H9 (cell line): ENCODE measurements at regions not wholly inside any gene's neighbourhood (a gene's known extent, or its start where the extent isn't known, plus 50 kb on each side); places are given as distances from the start of the nearest gene placed in this dataset.

Experiments used
- DNase-seq: peaks from one replicate; pipeline ENCODE4 v3.0.0-alpha.2; 2017
- H2AFZ ChIP-seq: one replicate; pipeline ENCODE4 v1.6.1; 2013; ENCODE audit warnings: mild to moderate bottlenecking, low read length, control low read depth, moderate library complexity
- H2AK5ac ChIP-seq: 2 replicates; pipeline ENCODE4 v1.6.1; 2013; ENCODE audit warnings: low read length, control low read depth, mixed read lengths; ENCODE audit not compliant: insufficient read length
- H2BK120ac ChIP-seq: one replicate; pipeline ENCODE4 v1.6.1; 2013; ENCODE audit warnings: low read depth, mild to moderate bottlenecking, low read length, control low read depth, inconsistent platforms; ENCODE audit not compliant: poor library complexity, severe bottlenecking
- H2BK12ac ChIP-seq: 2 replicates; pipeline ENCODE4 v1.6.1; 2013; ENCODE audit warnings: low read length, control low read depth, mixed read lengths, low read depth; ENCODE audit not compliant: insufficient read length
- H2BK15ac ChIP-seq: 2 replicates; pipeline ENCODE4 v1.6.1; 2013; ENCODE audit warnings: low read depth, low read length, control low read depth
- H2BK20ac ChIP-seq: one replicate; pipeline ENCODE4 v1.6.1; 2013; ENCODE audit warnings: low read depth, mild to moderate bottlenecking, low read length, control low read depth, inconsistent platforms; ENCODE audit not compliant: poor library complexity, severe bottlenecking
- H2BK5ac ChIP-seq: 2 replicates; pipeline ENCODE4 v1.6.1; 2013; ENCODE audit warnings: low read length, control low read depth, mixed read lengths; ENCODE audit not compliant: insufficient read length
- H3K14ac ChIP-seq: 2 replicates; pipeline ENCODE4 v1.6.1; 2013; ENCODE audit warnings: low read length, control low read depth; ENCODE audit not compliant: insufficient read depth
- H3K18ac ChIP-seq: 2 replicates; pipeline ENCODE4 v1.6.1; 2013; ENCODE audit warnings: low read depth, mild to moderate bottlenecking, mixed read lengths, low read length, control low read depth; ENCODE audit not compliant: insufficient read length
- H3K23ac ChIP-seq: 2 replicates; pipeline ENCODE4 v1.6.1; 2013; ENCODE audit warnings: low read length, control low read depth, mixed read lengths, low read depth; ENCODE audit not compliant: insufficient read length
- H3K23me2 ChIP-seq: 2 replicates; pipeline ENCODE4 v1.6.1; 2013; ENCODE audit warnings: low read depth, mild to moderate bottlenecking, mixed read lengths, low read length, control low read depth; ENCODE audit not compliant: insufficient read length, poor library complexity, severe bottlenecking
- H3K27ac ChIP-seq: 2 replicates; pipeline ENCODE4 v1.5.1; 2013; ENCODE audit warnings: low read length, control low read depth, mixed read lengths, low read depth; ENCODE audit not compliant: insufficient read length
- H3K27me3 ChIP-seq: 2 replicates; pipeline ENCODE4 v1.6.1; 2013; ENCODE audit warnings: low read length, control low read depth, inconsistent platforms; ENCODE audit not compliant: insufficient read depth
- H3K4ac ChIP-seq: 2 replicates; pipeline ENCODE4 v1.6.1; 2013; ENCODE audit warnings: low read depth, mild to moderate bottlenecking, control low read depth, inconsistent platforms, low read length, moderate library complexity
- H3K4me1 ChIP-seq: 2 replicates; pipeline ENCODE4 v1.6.1; 2013; ENCODE audit warnings: low read length, control low read depth, inconsistent platforms; ENCODE audit not compliant: insufficient read depth
- H3K4me2 ChIP-seq: 2 replicates; pipeline ENCODE4 v1.6.1; 2013; ENCODE audit warnings: low read length, control low read depth, mixed read lengths; ENCODE audit not compliant: insufficient read length, insufficient read depth
- H3K56ac ChIP-seq: 2 replicates; pipeline ENCODE4 v1.6.1; 2013; ENCODE audit warnings: low read depth, mild to moderate bottlenecking, mixed read lengths, low read length, control low read depth; ENCODE audit not compliant: insufficient read length
- H3K79me1 ChIP-seq: 2 replicates; pipeline ENCODE4 v1.6.1; 2013; ENCODE audit warnings: low read depth, mild to moderate bottlenecking, moderate library complexity, low read length, control low read depth, inconsistent platforms; ENCODE audit not compliant: insufficient read depth, poor library complexity, severe bottlenecking
- H3K79me2 ChIP-seq: 2 replicates; pipeline ENCODE4 v1.6.1; 2013; ENCODE audit warnings: low read length, control low read depth, inconsistent platforms; ENCODE audit not compliant: insufficient read depth
- H3K9ac ChIP-seq: 2 replicates; pipeline ENCODE4 v1.6.1; 2013; ENCODE audit warnings: low read length, control low read depth, mixed read lengths; ENCODE audit not compliant: insufficient read length; ENCODE audit errors: extremely low read depth
- H3K9me3 ChIP-seq: one replicate; pipeline ENCODE4 v1.6.1; 2013; ENCODE audit warnings: low read depth, low read length, inconsistent platforms; ENCODE audit not compliant: control insufficient read depth
- H3T11ph ChIP-seq: one replicate; pipeline ENCODE4 v1.6.1; 2013; ENCODE audit warnings: mild to moderate bottlenecking, low read length, control low read depth, inconsistent platforms
- H4K20me1 ChIP-seq: one replicate; pipeline ENCODE4 v1.6.1; 2013; ENCODE audit not compliant: control insufficient read depth, insufficient read length, insufficient read depth
- H4K5ac ChIP-seq: 2 replicates; pipeline ENCODE4 v1.6.1; 2013; ENCODE audit warnings: low read depth, mild to moderate bottlenecking, mixed read lengths, low read length, control low read depth; ENCODE audit not compliant: insufficient read length
- H4K8ac ChIP-seq: replicated peaks from 2 replicates; pipeline ENCODE4 v1.6.1; 2013; ENCODE audit warnings: low read length, control low read depth, mixed read lengths, low read depth; ENCODE audit not compliant: insufficient read length
- H4K91ac ChIP-seq: 2 replicates; pipeline ENCODE4 v1.6.1; 2013; ENCODE audit warnings: low read depth, mild to moderate bottlenecking, moderate library complexity, mixed read lengths, low read length, control low read depth; ENCODE audit not compliant: insufficient read length
- H3K27ac Mint-ChIP-seq, 3 experiments: 2 replicates in 2 of 3; 3 replicates in 1 of 3; pipeline ENCODE4 v1.8.0; 2020 to 2021; ENCODE audit warnings: mixed read lengths in 3 of 3, mild to moderate bottlenecking in 1 of 3, moderate library complexity in 1 of 3
- H3K27me3 Mint-ChIP-seq: 2 replicates; pipeline ENCODE4 v1.8.0; 2021; ENCODE audit warnings: low read depth, mild to moderate bottlenecking, moderate library complexity, mixed read lengths
- H3K36me3 Mint-ChIP-seq, 3 experiments: 2 replicates in 2 of 3; 3 replicates in 1 of 3; pipeline ENCODE4 v1.8.0; 2020 to 2021; ENCODE audit warnings: low read depth in 3 of 3, mixed read lengths in 3 of 3; ENCODE audit not compliant: insufficient read depth in 1 of 3
- H3K4me1 Mint-ChIP-seq, 2 experiments: 2 replicates each; pipeline ENCODE4 v1.8.0; 2020; ENCODE audit warnings: mixed read lengths in 2 of 2
- H3K4me3 Mint-ChIP-seq, 2 experiments: 2 replicates in 1 of 2; 3 replicates in 1 of 2; pipeline ENCODE4 v1.8.0; 2020 to 2021; ENCODE audit warnings: mild to moderate bottlenecking in 2 of 2, mixed read lengths in 2 of 2, moderate library complexity in 1 of 2
- H3K9me3 Mint-ChIP-seq, 2 experiments: 2 replicates in 1 of 2; 3 replicates in 1 of 2; pipeline ENCODE4 v1.8.0; 2020; ENCODE audit warnings: mild to moderate bottlenecking in 2 of 2, mixed read lengths in 2 of 2, moderate library complexity in 1 of 2
- CTCF ChIP-seq: fragments of 200-600 bp; sonication (generic); conservative IDR thresholded peaks from 3 replicates; pipeline ENCODE4 v1.8.0; 2021; ENCODE audit warnings: antibody characterized with exemption, mild to moderate bottlenecking
- WGBS: extraction: QIAGEN DNeasy Blood & Tissue Kit; methylation state at CpG from one replicate; pipeline ENCODE4 v1.1.7; 2013; ENCODE audit warnings: missing lambda C conversion rate, low lambda C conversion rate, mixed read lengths; ENCODE audit not compliant: insufficient read length; ENCODE audit errors: extremely low coverage; 5-methylcytosine and 5-hydroxymethylcytosine counted together

GRCh38 chr2:106720026-106720425, 165.9 kb downstream of the ST6GAL2 start:
- H3K79me1 ChIP-seq: no peaks in the 10 kb centered on the region
- no peaks in the 10 kb centered on the region for H3K79me2 ChIP-seq
- H3K14ac ChIP-seq: no peak overlapping the region
- H3K56ac ChIP-seq: no peak overlapping the region
- no peaks in the 10 kb centered on the region for H3K23me2 ChIP-seq
- no peak overlapping the region for H2BK120ac ChIP-seq
- no peak overlapping the region for H2AK5ac ChIP-seq
- H3K4me3 Mint-ChIP-seq: no peak overlapping the region
- no peak overlapping the region for H3K27ac Mint-ChIP-seq
- H3K36me3 Mint-ChIP-seq: peaks cover 2 to 11% (median 4%) of the 10 kb centered on the region in 3 experiments; a peak in 4 of 7 replicates
- H2BK20ac ChIP-seq: no peak overlapping the region
- no peaks in the 10 kb centered on the region for H3K27me3 ChIP-seq
- H3K9me3 Mint-ChIP-seq: peaks cover 12 to 17% of the 10 kb centered on the region in 2 experiments
- H3K4ac ChIP-seq: no peak overlapping the region
- H3K4me1 ChIP-seq: peaks cover 3% of the 10 kb centered on the region; the same call in 1 of the 2 replicates
- H3K27ac ChIP-seq: no peak overlapping the region
- no peak overlapping the region for H3K9ac ChIP-seq
- DNase-seq: no peak
- no peak for TF ChIP-seq CTCF
- no peaks in the 10 kb centered on the region for H4K20me1 ChIP-seq
- H3K27me3 Mint-ChIP-seq: peaks cover 7% of the 10 kb centered on the region; the same call in 1 of the 2 replicates
- H3K18ac ChIP-seq: no peak overlapping the region
- no peak overlapping the region for H4K5ac ChIP-seq
- H3K23ac ChIP-seq: no peak overlapping the region
- no peak overlapping the region for H3K4me2 ChIP-seq
- H3K9me3 ChIP-seq: no peaks in the 10 kb centered on the region
- no peak overlapping the region for H2BK5ac ChIP-seq
- H3K4me1 Mint-ChIP-seq: peaks cover 12 to 15% of the 10 kb centered on the region in 2 experiments
- no peak overlapping the region for H4K8ac ChIP-seq
- no peak overlapping the region for H4K91ac ChIP-seq
- no CpG with 5 or more reads among the region's 1 CpG for WGBS
- no peak overlapping the region for H2AFZ ChIP-seq
- H2BK12ac ChIP-seq: no peak overlapping the region
- no peak overlapping the region for H3T11ph ChIP-seq
- H2BK15ac ChIP-seq: no peak overlapping the region
